ENCODE measurements at regions not wholly inside any gene's neighbourhood (a gene's known extent, or its start where the extent isn't known, plus 50 kb on each side); places are given as distances from the start of the nearest gene placed in this dataset.
A peak's percentile ranks its signal among the peaks of the same experiment; 100 is the strongest.
"Not testable (repeated sequence)": the region's sequence is repeated elsewhere in the genome, so short reads cannot be mapped to it uniquely, and the experiment has no call there.

GRCh38 chr3:154973851-154974250 lies 106.3 kb upstream of the MME start:
- no peak for DNase-seq

GRCh38 chr3:154972951-154973350 lies 107.2 kb upstream of the MME start:
- no peak for DNase-seq

GRCh38 chr3:154971771-154972326 lies 108.3 kb upstream of the MME start:
- DNase-seq = no peak

DNA sequence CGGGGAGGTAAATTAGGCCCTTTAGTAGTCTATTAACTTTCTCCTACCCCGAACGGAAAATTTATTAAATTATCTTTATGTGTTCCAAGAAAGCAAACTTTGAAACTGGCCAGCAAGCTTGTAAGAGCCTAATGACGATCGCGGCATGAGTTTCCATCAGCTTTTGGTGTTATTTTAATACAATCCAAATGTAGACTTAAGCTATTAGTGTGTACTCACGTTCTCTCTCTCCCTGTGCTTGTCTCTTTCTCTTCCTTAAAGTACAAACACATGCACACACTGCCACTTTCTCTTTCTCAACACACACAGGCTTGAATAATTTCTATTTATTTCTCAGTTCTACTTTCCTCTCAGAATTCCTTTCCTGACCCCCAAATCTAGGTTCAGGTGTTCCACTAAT lies 108.8 kb upstream of the MME start:
- no peak for DNase-seq

- DNase-seq = no peak
Measured at GRCh38 chr3:154970797-154971196, 109.3 kb upstream of the MME start.

- no peak for DNase-seq
Measured at GRCh38 chr3:154969366-154969765, 110.8 kb upstream of the MME start.

DNA sequence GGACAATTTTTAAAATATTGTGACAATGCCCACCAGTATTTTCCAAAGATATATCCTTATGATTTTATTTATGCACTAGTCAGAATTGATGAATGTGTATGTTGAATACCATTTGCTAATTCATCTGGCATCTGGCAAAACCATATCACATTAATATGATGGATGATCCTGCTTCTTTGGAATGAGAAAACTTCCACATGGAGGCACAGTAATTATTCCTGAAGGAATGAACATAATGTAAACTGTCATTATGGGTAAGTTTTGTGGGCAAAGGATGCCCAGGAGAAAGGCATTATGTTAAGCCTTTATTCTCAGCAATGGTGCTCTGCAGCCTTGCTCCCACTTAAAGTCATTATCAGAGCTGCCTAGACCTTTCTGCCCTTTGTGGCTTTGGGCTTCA lies 113.0 kb upstream of the MME start:
- DNase-seq = no peak

DNA sequence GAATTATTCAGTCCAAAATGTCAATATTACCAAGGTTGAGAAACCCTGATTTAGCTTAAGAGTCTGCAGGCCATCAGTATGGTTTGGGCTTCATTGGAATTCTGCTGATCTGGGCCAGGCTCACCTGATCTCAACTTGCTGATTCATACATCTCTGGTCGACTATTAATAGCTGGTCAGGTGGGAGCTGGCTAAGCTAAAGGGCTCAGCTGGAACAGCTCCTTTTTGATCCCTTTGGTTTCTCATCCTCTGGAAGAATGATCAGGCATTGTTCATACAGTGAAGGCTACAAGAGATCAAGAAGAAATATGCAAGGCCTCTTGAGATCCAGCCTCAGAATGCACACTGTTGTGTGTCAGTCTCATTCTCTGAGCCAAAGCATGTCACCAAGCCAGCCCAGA lies 123.3 kb upstream of the MME start:
- DNase-seq = no peak

GRCh38 chr3:154955907-154956533 lies 124.1 kb upstream of the MME start:
- DNase-seq = no peak

DNA sequence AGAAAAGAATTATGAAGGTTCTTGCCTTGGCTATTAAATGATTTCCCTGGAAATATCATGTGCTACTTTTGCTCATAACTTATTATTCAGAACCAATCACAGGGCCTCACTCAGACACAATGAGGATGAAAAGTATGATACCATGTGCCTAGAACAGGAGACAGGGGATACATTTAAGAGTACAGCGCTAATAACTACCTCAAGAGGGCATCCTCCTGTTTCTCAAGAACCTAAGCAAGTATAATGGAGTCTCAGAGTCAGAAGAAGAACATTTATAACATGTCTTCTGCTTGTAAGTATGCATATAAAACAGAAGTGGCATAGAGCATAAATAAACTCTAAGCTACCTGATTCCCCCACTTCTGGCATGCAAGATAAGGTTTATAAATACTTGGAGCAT lies 125.4 kb upstream of the MME start:
- DNase-seq = peak; percentile 1

GRCh38 chr3:154953538-154953937 lies 126.6 kb upstream of the MME start:
- no peak for DNase-seq

GRCh38 chr3:154952553-154952952 lies 127.6 kb upstream of the MME start:
- no peak for DNase-seq

GRCh38 chr3:154943981-154944380 lies 136.1 kb upstream of the MME start:
- no peak for DNase-seq

GRCh38 chr3:154942827-154943226 lies 137.3 kb upstream of the MME start:
- no peak for DNase-seq

GRCh38 chr3:154936196-154936595 lies 143.9 kb upstream of the MME start:
- DNase-seq = no peak

DNA sequence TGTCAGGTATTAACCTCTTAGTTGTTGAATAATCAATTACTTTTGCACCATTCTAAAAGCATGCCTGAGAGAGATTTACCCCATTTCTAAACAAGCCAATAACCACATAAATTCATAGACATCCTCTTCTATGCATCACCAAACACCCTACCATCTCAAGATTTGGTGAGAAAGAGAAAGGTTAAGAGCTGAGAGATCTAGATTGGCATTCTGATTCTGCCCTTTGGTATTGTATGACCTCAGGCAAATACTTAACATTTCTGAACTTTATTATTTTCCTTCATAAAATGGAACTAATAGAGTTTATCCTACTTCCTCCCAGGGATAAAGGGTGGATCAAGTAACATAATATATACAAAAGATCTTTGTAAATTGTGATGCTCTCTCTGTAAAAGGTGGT lies 146.5 kb upstream of the MME start:
- no peak for DNase-seq

DNA sequence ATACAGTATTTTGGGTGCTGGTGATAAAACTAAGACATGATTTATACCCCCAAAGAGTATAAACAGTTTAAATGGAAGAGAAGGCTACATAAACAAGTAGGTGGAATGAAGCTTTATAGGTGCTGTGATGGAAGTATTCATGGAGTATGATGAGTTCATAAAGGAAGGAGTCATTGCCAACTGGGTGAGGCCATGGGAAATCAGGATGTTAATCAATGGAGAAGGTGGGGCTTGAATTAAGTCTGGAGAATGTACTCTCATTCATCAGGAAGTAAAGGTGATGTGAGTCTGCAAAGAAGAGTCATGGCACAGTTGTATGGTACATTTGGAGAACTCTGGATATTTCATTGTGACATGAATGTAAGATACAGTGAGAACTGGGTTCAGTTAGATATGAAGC lies 147.5 kb upstream of the MME start:
- no peak for DNase-seq

DNA sequence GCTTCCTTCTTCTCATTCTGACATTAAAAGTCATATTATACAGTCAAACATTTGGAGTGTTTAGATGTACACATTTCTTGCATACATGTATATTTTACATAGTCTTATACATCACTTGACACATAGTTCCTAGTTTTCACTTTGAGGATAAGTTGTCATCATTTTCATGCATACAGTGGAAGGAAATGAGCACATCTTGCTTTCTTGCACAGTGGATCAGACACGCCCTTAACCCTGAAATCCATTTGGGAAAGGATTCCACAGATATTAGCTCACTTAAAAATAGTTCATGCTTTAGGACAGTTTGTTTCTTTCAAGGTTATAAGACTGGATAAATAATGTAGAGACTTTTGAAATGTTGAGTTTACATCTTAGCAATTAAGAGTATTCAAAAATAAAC lies 148.6 kb upstream of the MME start:
- no peak for DNase-seq

DNA sequence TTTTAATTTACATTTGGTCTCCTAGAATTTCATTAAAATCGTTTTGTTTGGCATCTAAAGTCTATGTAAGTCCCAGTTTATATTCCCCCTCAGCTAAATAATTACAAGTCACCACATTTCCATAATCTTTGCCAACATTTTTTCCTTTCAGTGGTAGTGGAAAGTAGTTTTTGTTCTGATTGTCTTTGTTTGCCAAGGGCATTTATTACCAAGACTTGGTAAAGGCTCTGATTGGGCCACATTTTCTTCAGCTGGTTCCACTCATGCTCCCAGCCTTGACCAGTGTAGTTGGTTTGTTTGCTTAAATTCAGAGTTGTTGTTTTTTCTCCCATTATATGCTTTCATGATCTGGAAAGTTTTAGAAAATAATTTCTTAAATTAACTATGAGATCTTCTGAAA lies 153.4 kb upstream of the MME start:
- no peak for DNase-seq

- no peak for DNase-seq
Measured at GRCh38 chr3:154921351-154921750, 158.8 kb upstream of the MME start.

DNA sequence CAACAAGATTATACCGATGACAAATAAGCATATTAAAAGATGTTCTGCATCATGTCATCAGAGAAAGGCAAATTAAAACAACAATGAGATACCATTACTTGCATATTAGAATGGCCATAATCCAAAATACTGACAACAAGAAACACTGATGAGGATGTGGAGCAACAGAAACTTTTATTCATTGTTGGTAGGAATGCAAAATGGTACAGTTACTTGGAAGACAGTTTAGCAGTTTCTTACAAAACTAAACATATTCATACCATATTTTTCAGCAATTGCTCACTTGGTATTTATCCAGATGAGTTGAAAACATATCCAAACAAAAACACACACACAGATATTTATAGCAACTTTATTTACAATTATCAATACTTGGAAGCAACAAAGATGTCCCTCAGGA lies 160.9 kb upstream of the MME start:
- no peak for DNase-seq

DNA sequence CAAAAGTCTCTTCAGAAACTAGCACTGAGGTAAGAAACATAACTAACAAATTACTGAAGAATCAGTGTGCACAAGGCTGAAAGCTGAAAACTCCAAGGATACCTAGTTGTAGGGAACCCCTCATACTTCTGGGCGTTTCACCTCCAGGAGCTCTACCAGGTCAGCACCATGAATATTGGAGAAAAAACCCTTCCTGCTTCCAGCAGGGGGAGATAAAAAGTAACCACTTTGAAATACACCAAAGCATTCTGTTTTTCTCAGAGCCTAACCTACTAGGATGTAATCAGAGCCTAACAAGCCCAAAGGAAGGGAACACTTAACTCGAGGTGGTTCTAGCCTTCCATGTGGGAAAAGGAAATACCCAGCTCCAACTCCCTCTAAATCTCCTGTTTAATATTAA lies 175.8 kb upstream of the MME start:
- DNase-seq = peak; percentile 0

DNA sequence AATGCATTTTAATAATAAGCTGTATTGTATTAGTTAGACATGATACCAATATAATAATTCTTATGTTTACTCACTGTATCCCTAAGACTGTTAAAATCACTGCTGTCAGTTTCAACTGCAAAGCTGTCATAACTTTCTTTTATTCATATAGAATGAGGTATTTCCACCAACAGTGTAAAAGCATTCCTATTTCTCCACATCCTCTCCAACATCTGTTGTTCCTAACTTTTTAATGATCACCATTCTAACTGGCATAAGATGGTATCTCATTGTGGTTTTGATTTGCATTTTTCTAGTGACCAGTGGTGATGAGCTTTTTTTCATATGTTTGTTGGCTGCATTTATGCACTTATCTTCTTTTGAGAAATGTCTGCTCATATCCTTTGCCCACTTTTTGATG lies 177.6 kb upstream of the MME start:
- DNase-seq = not testable (repeated sequence)

DNA sequence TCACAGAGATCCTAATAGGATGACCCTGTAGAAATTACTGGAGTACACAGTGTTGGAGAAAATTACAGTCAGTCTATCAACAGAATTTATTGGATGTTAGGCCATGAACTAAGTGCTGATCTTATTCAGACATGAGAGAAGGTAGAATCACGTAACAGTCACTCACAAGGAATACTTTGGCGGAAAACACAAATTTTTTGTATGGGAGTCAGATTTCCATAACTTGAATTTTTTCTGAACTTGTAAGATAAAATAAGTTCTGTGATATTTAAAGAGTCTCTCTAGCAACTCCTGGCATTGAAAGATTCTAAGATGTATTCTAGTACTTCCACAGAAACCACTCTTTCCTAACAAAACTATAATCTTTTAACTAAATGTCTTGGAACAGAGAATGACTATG lies 178.8 kb upstream of the MME start:
- no peak for DNase-seq

DNA sequence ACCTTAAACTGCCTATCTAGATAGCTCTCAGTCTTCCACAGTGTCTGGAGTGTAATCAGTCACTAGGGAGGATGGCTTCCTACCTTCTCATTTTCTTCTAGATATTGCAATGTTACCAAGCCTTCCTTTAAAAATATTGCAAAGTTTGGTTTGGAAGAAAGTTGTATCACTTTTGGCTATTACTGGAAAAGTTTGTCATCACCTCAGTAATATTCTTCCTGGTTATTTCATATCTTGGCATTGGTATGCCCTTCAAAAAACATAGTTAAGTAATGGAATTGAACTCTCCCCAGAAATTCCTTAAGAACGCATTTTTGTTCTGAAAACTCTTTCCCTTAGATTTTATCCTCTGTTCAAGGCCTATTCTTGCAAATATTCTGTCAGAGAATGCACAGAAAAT lies 179.3 kb upstream of the MME start:
- no peak for DNase-seq

- DNase-seq = no peak
Measured at GRCh38 chr3:154898916-154899315, 181.2 kb upstream of the MME start.
